ENCODE measurements at regions not wholly inside any gene's neighbourhood (a gene's known extent, or its start where the extent isn't known, plus 50 kb on each side); places are given as distances from the start of the nearest gene placed in this dataset.

DNA sequence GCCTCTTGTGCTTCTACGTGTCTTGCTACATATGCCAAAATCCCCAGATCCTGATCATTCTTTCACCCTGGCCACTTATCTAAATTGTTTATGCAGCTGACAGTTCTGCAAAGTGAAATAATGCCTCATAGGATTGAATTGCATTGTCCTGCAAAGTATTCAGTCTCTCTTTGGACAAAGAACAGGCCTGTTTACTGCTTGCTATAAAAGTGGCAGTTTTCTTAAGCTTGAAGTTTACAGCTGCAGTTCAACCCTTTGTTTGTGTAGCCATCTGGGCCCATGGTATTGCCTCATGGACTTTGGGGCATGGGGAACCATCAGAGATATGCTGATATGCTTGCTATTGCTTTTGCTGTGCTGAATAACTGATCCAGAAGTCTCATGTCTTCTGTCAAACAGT, 523.2 kb downstream of the OTOL1 start:
- no peak for FAIRE-seq

DNA sequence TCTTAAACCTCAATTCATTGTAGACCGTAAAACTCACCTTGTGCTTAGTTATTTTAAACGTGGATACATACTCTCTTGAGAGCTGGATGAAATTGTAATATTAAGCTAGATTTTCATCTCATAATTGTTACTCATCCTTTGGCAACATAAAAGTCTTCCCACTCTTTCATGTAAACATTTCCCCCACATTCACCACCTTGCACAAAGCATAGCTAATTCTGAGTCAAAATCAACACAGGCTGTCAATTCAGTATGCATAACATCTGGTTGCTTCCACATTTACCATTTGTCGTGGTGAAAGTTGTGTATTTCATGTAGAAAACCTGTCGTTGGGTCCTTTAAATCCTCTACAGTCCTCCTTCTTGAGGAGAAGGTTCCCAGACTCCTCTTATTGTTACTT, 524.6 kb downstream of the OTOL1 start:
- DNase-seq (ENCODE audit: low read depth) (no peak), FAIRE-seq (no peak)
- H3K27me3 ChIP-seq (ENCODE audit: control insufficient read depth, insufficient read depth, low read length), result no peaks in the 10 kb centered on the region
- H3K36me3 ChIP-seq (ENCODE audit: control insufficient read depth, insufficient read depth, low read length), result no peaks in the 10 kb centered on the region
- TF ChIP-seq, protein P1, sequence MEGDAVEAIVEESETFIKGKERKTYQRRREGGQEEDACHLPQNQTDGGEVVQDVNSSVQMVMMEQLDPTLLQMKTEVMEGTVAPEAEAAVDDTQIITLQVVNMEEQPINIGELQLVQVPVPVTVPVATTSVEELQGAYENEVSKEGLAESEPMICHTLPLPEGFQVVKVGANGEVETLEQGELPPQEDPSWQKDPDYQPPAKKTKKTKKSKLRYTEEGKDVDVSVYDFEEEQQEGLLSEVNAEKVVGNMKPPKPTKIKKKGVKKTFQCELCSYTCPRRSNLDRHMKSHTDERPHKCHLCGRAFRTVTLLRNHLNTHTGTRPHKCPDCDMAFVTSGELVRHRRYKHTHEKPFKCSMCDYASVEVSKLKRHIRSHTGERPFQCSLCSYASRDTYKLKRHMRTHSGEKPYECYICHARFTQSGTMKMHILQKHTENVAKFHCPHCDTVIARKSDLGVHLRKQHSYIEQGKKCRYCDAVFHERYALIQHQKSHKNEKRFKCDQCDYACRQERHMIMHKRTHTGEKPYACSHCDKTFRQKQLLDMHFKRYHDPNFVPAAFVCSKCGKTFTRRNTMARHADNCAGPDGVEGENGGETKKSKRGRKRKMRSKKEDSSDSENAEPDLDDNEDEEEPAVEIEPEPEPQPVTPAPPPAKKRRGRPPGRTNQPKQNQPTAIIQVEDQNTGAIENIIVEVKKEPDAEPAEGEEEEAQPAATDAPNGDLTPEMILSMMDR (IDR thresholded peaks at IDR 0.05; ENCODE audit: insufficient read depth, low read length, severe bottlenecking), result no peak
- H3K4me3 ChIP-seq (ENCODE audit: low read depth, low read length), result no peak overlapping the region

More for the DNA sequence above, 523.2 kb downstream of the OTOL1 start:
- no peaks in the 10 kb centered on the region for H3K36me3 ChIP-seq (ENCODE audit: control insufficient read depth, insufficient read depth, low read length)
- DNase-seq (ENCODE audit: low read depth), result no peak
- H3K4me3 ChIP-seq (ENCODE audit: low read depth, low read length), result no peak overlapping the region
- H3K27me3 ChIP-seq (ENCODE audit: control insufficient read depth, insufficient read depth, low read length), result no peaks in the 10 kb centered on the region
- TF ChIP-seq, protein P1 (IDR thresholded peaks at IDR 0.05; ENCODE audit: insufficient read depth, low read length, severe bottlenecking), result no peak

DNA sequence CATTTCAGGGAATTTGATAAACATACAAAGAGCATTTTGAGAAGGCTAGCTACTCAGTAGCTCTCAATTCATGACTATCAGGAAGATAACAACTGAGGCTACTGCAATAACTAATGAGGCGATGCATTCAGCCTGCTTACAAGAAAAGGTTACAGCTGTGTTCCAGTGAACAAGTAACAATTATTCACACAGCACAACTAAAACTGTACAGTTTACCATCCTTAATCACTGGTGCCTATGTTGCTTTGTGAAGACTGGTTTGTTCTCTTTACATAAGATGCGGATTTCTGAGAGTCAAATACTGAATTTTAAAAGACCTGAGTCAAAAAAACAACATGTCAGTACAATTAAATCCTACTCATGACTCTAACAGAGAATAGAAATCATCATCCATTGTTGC, 526.3 kb downstream of the OTOL1 start:
- H3K36me3 ChIP-seq (ENCODE audit: control insufficient read depth, insufficient read depth, low read length), result no peaks in the 10 kb centered on the region
- FAIRE-seq, result no peak
- TF ChIP-seq, protein P1 (IDR thresholded peaks at IDR 0.05; ENCODE audit: insufficient read depth, low read length, severe bottlenecking), result no peak
- H3K27me3 ChIP-seq (ENCODE audit: control insufficient read depth, insufficient read depth, low read length), result no peaks in the 10 kb centered on the region
- H3K4me3 ChIP-seq (ENCODE audit: low read depth, low read length), result no peak overlapping the region
- no peak for DNase-seq (ENCODE audit: low read depth)

DNA sequence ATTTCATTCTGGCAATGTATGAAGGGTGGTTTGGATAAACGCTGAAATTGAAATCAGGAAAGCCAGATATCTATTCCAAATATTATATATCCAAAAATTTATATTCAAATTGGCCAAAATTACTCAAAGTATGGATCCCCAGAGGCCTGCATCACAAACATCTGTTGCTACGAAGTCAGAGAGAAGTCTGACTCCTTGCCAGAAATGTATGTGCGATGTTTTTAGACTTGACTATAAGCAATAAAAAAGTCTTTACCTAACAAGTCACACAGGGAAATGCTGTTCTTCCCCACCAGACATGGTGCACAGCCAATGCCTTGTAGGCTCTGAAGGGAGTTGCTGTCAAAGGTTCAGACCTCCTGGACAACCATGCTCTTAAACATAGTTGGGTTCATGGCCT, 533.1 kb downstream of the OTOL1 start:
- no peaks in the 10 kb centered on the region for H3K27me3 ChIP-seq (ENCODE audit: control insufficient read depth, insufficient read depth, low read length)
- no peak for FAIRE-seq
- TF ChIP-seq, protein P1 (IDR thresholded peaks at IDR 0.05; ENCODE audit: insufficient read depth, low read length, severe bottlenecking), result no peak

DNA sequence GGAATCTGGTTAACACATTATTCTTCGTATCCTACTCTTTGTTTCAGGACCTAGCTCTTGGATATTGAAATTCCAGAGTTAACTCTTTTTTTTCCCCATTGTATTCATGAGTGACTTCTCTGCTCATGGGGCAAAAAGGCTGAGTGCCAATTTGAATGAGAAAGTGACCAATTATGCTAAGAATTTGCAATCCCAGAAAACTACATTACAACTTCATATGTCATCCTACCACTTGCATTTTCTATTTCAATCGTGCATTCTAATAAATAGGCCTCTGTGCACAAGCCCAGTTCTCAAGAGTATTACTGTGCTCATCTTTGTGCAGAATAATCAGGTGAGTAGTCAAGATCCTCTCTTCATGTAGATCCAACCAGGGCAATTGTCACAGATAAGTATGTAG, 537.8 kb downstream of the OTOL1 start:
- no peak for DNase-seq (ENCODE audit: low read depth)
- H3K36me3 ChIP-seq (ENCODE audit: control insufficient read depth, insufficient read depth, low read length), result no peaks in the 10 kb centered on the region
- TF ChIP-seq, protein P1 (IDR thresholded peaks at IDR 0.05; ENCODE audit: insufficient read depth, low read length, severe bottlenecking), result no peak
- no peak for FAIRE-seq
- H3K4me3 ChIP-seq (ENCODE audit: low read depth, low read length), result no peak overlapping the region
- H3K27me3 ChIP-seq (ENCODE audit: control insufficient read depth, insufficient read depth, low read length), result no peaks in the 10 kb centered on the region

More for the DNA sequence above, 533.1 kb downstream of the OTOL1 start:
- no peaks in the 10 kb centered on the region for H3K36me3 ChIP-seq (ENCODE audit: control insufficient read depth, insufficient read depth, low read length)
- H3K4me3 ChIP-seq (ENCODE audit: low read depth, low read length), result no peak overlapping the region
- no peak for DNase-seq (ENCODE audit: low read depth)

DNA sequence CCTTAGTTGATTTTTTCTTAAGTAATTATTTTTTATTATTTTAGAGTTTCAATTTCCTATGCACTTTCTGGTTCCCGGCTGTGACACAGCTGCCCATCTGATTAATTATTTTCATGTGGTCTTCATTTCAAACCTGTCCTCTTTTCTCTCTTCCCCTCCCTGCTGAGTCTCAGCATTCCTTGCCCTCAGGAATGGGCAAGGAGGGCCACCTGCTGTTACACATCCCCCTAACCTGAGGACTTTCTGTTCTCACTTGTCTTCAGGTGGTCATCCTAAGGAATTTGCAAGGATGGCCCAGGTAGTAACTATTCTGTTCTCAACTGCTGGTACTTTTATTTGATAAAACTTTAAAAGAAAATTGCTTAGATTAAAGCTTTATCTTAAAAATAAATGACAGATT, 545.0 kb downstream of the OTOL1 start:
- DNase-seq (ENCODE audit: low read depth) (no peak), FAIRE-seq (no peak)
- Histone ChIP-seq H3K4me3 (ENCODE audit: low read depth, low read length) (no peak overlapping the region), H3K36me3 (ENCODE audit: control insufficient read depth, insufficient read depth, low read length) (no peaks in the 10 kb centered on the region), H3K27me3 (ENCODE audit: control insufficient read depth, insufficient read depth, low read length) (no peaks in the 10 kb centered on the region)
- TF ChIP-seq, protein P1 (IDR thresholded peaks at IDR 0.05; ENCODE audit: insufficient read depth, low read length, severe bottlenecking), result no peak
